Suprapubic skin (tissue), 4 donors: ENCODE measurements at regions not wholly inside any gene's neighbourhood (a gene's known extent, or its start where the extent isn't known, plus 50 kb on each side); places are given as distances from the start of the nearest gene placed in this dataset.

Source experiments
- DNase-seq, 2 donors: peaks; one replicate each; pipeline ENCODE4 v3.0.0-alpha.2; 2019; ENCODE audit warnings: low spot score in 2 of 2
- H3K27ac ChIP-seq: fragments of 200-600 bp; sonication (generic); one replicate; pipeline ENCODE4 v1.5.1; 2019
- H3K27me3 ChIP-seq: fragments of 200-600 bp; sonication (generic); one replicate; pipeline ENCODE4 v1.5.1; 2019
- H3K36me3 ChIP-seq: fragments of 200-600 bp; sonication (generic); one replicate; pipeline ENCODE4 v1.5.1; 2019
- H3K4me1 ChIP-seq: fragments of 200-600 bp; sonication (generic); one replicate; pipeline ENCODE4 v1.5.1; 2019
- H3K4me3 ChIP-seq: fragments of 200-600 bp; sonication (generic); one replicate; pipeline ENCODE4 v1.5.1; 2019; ENCODE audit warnings: mild to moderate bottlenecking
- H3K9me3 ChIP-seq: fragments of 200-600 bp; sonication (generic); one replicate; pipeline ENCODE4 v1.5.1; 2019
- CTCF ChIP-seq, 2 donors: fragments of 200-600 bp in 1 of 2; fragments of 450-650 bp in 1 of 2; sonication (generic) in 1 of 2; IDR thresholded peaks; one replicate each; pipeline ENCODE4 v1.5.1; 2016 to 2019; ENCODE audit warnings: antibody characterized with exemption in 2 of 2, mild to moderate bottlenecking in 1 of 2, moderate library complexity in 1 of 2
- EP300 ChIP-seq: sonication (generic); formaldehyde crosslinking; IDR thresholded peaks from one replicate; pipeline ENCODE4 v1.6.1; 2017; ENCODE audit warnings: antibody characterized with exemption
- POLR2A ChIP-seq, 2 donors: fragments of 450-650 bp; IDR thresholded peaks; one replicate each; pipeline ENCODE4 v1.6.1; 2017; ENCODE audit warnings: antibody characterized with exemption in 2 of 2, mild to moderate bottlenecking in 2 of 2, moderate library complexity in 2 of 2
- POLR2AphosphoS5 ChIP-seq, 3 donors: sonication (generic); formaldehyde crosslinking; IDR thresholded peaks; one replicate each; pipeline ENCODE4 v1.6.1; 2017; ENCODE audit warnings: antibody characterized with exemption in 3 of 3
- WGBS: methylation state at CpG from one replicate; pipeline ENCODE4 v1.1.5; 2018; 5-methylcytosine and 5-hydroxymethylcytosine counted together

- Histone ChIP-seq H3K27ac (no peak overlapping the region), H3K36me3 (no peaks in the 10 kb centered on the region), H3K27me3 (no peaks in the 10 kb centered on the region), H3K9me3 (no peaks in the 10 kb centered on the region), H3K4me1 (no peaks in the 10 kb centered on the region), H3K4me3 (no peak overlapping the region)
- DNase-seq = no peak
- 81% methylated on average over 1 of the region's 1 CpG for WGBS
- TF ChIP-seq EP300 = no peak
- TF ChIP-seq POLR2AphosphoS5 (IDR thresholded peaks at IDR 0.05) = no peak
- TF ChIP-seq POLR2A (IDR thresholded peaks at IDR 0.05) = no peak
- no peak for TF ChIP-seq CTCF (IDR thresholded peaks at IDR 0.05)
Observed at GRCh38 chr2:180513389-180513788, 467.0 kb upstream of the UBE2E3 start.

- Histone ChIP-seq H3K9me3 (no peaks in the 10 kb centered on the region), H3K36me3 (no peaks in the 10 kb centered on the region), H3K27me3 (no peaks in the 10 kb centered on the region), H3K4me3 (no peak overlapping the region), H3K4me1 (no peaks in the 10 kb centered on the region), H3K27ac (no peak overlapping the region)
- TF ChIP-seq CTCF (IDR thresholded peaks at IDR 0.05) = no peak
- no peak for TF ChIP-seq POLR2A (IDR thresholded peaks at IDR 0.05)
- no peak for TF ChIP-seq POLR2AphosphoS5 (IDR thresholded peaks at IDR 0.05)
- no peak for TF ChIP-seq EP300
- 68% methylated on average over 2 of the region's 2 CpGs for WGBS
- DNase-seq = no peak
Observed at GRCh38 chr2:180508458-180508857, 471.9 kb upstream of the UBE2E3 start.

DNA sequence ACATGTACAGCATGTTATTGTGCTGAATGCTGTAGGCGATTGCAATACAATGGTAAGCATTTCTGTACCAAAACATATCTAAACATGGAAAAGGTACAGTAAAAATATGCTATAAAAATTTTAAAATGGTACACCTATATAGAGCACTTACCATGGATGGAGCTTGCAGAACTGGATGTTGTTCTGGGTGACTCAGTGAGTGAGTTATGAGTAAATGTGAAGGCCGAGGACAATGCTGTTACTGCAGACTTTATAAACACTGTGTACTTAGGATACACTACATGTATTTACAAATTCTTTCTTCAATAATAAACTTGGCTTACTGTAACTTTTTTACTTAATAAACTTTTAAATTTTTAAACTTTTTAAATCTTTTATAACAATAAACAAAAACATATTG, 473.4 kb upstream of the UBE2E3 start:
- WGBS = 82% methylated on average over 2 of the region's 2 CpGs
- no peaks in the 10 kb centered on the region for H3K4me1 ChIP-seq

DNA sequence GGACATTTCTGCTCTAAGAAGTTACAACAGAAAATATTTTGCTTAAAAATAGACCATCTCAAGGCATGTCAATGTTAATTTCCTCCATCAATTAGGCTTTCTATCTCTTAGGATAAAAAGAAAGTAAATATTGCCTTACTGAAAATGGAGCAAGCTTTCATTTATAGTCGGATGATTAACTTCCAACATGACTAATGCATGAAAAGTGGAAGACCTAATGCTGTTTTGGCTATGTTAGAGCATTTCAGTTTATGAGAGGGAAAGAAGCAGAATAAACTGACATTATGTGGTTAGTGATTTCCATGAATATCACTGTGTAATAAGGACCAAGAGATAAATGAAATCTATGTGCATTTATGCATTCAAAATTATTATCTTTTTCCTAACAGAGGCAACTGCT, 475.2 kb upstream of the UBE2E3 start:
- H3K4me3 ChIP-seq = no peak overlapping the region
- no peak overlapping the region for H3K27ac ChIP-seq
- TF ChIP-seq POLR2AphosphoS5 (IDR thresholded peaks at IDR 0.05) (no peak), POLR2A (IDR thresholded peaks at IDR 0.05) (no peak)
- WGBS = 54% methylated on average over 1 of the region's 1 CpG
- H3K4me1 ChIP-seq = no peaks in the 10 kb centered on the region
- H3K36me3 ChIP-seq = no peaks in the 10 kb centered on the region
- H3K27me3 ChIP-seq = no peaks in the 10 kb centered on the region
- no peak for DNase-seq
- no peaks in the 10 kb centered on the region for H3K9me3 ChIP-seq

More for the DNA sequence above, 473.4 kb upstream of the UBE2E3 start:
- DNase-seq = no peak
- Histone ChIP-seq H3K4me3 (no peak overlapping the region), H3K36me3 (no peaks in the 10 kb centered on the region), H3K9me3 (no peaks in the 10 kb centered on the region), H3K27me3 (no peaks in the 10 kb centered on the region), H3K27ac (no peak overlapping the region)
- TF ChIP-seq EP300 (no peak), CTCF (IDR thresholded peaks at IDR 0.05) (no peak), POLR2A (IDR thresholded peaks at IDR 0.05) (no peak), POLR2AphosphoS5 (IDR thresholded peaks at IDR 0.05) (no peak)

GRCh38 chr2:180497621-180498152, 482.7 kb upstream of the UBE2E3 start:
- H3K27me3 ChIP-seq = no peaks in the 10 kb centered on the region
- H3K27ac ChIP-seq = no peak overlapping the region
- no peak for DNase-seq
- no peaks in the 10 kb centered on the region for H3K36me3 ChIP-seq
- TF ChIP-seq POLR2AphosphoS5 (IDR thresholded peaks at IDR 0.05) (no peak), POLR2A (IDR thresholded peaks at IDR 0.05) (no peak), EP300 (no peak), CTCF (IDR thresholded peaks at IDR 0.05) (no peak)
- no peaks in the 10 kb centered on the region for H3K9me3 ChIP-seq
- H3K4me3 ChIP-seq = no peak overlapping the region
- no peaks in the 10 kb centered on the region for H3K4me1 ChIP-seq
- WGBS = 50% methylated on average over 1 of the region's 1 CpG

GRCh38 chr2:180495606-180496005, 484.8 kb upstream of the UBE2E3 start:
- H3K27ac ChIP-seq = no peak overlapping the region
- no peaks in the 10 kb centered on the region for H3K4me1 ChIP-seq
- no peak for DNase-seq
- no peaks in the 10 kb centered on the region for H3K27me3 ChIP-seq
- no peak overlapping the region for H3K4me3 ChIP-seq
- no peak for TF ChIP-seq POLR2AphosphoS5 (IDR thresholded peaks at IDR 0.05)
- no peak for TF ChIP-seq EP300
- no peak for TF ChIP-seq POLR2A (IDR thresholded peaks at IDR 0.05)
- TF ChIP-seq CTCF (IDR thresholded peaks at IDR 0.05) = no peak
- no peaks in the 10 kb centered on the region for H3K9me3 ChIP-seq
- WGBS = 39% methylated on average over 2 of the region's 2 CpGs
- H3K36me3 ChIP-seq = no peaks in the 10 kb centered on the region
